HAP-1 (cell line): ENCODE measurements at regions not wholly inside any gene's neighbourhood (a gene's known extent, or its start where the extent isn't known, plus 50 kb on each side); places are given as distances from the start of the nearest gene placed in this dataset.

Experiments used
- DNase-seq, 2 experiments: peaks; one replicate each; pipeline ENCODE4 v3.0.0-alpha.2; 2016 to 2020; ENCODE audit warnings: low spot score in 2 of 2
- H3K27me3 ChIP-seq: fragments of 250-450 bp; sonication (Bioruptor Pico); 2 replicates; pipeline ENCODE4 v1.5.1; 2020; ENCODE audit warnings: low read depth, mild to moderate bottlenecking, moderate library complexity
- H3K36me3 ChIP-seq: fragments of 250-450 bp; sonication (Bioruptor Pico); replicated peaks from 2 replicates; pipeline ENCODE4 v1.5.1; 2020; ENCODE audit warnings: mild to moderate bottlenecking
- H3K4me1 ChIP-seq: fragments of 250-450 bp; sonication (Bioruptor Pico); 2 replicates; pipeline ENCODE4 v1.5.1; 2020; ENCODE audit warnings: mild to moderate bottlenecking
- H3K4me3 ChIP-seq: fragments of 250-450 bp; sonication (Bioruptor Pico); 2 replicates; pipeline ENCODE4 v1.5.1; 2020; ENCODE audit warnings: mild to moderate bottlenecking, moderate library complexity
- H3K9me3 ChIP-seq: fragments of 250-450 bp; sonication (Bioruptor Pico); 2 replicates; pipeline ENCODE4 v1.5.1; 2020; ENCODE audit warnings: mild to moderate bottlenecking, moderate library complexity
- in situ Hi-C: fragments of 300-500 bp; cut with MboI; formaldehyde crosslinking; loops from 3 replicates; pipeline ENCODE4 v1.14.3; 2020; ENCODE audit warnings: low sequenced_read_pairs, inconsistent platforms, mixed read lengths

- in situ Hi-C loops: no loop called here
Measured at GRCh38 chr11:119522609-119523008, 99.6 kb upstream of the THY1 start.

GRCh38 chr11:119521551-119521950, 98.6 kb upstream of the THY1 start:
- in situ Hi-C loops: no loop called here
- H3K4me1 ChIP-seq: no peaks in the 10 kb centered on the region
- no peak overlapping the region for H3K4me3 ChIP-seq
- no peaks in the 10 kb centered on the region for H3K9me3 ChIP-seq
- H3K27me3 ChIP-seq: no peaks in the 10 kb centered on the region
- no peak for DNase-seq
- no peaks in the 10 kb centered on the region for H3K36me3 ChIP-seq

More at GRCh38 chr11:119522609-119523008, 99.6 kb upstream of the THY1 start:
- no peaks in the 10 kb centered on the region for H3K4me1 ChIP-seq
- H3K9me3 ChIP-seq: no peaks in the 10 kb centered on the region
- H3K27me3 ChIP-seq: no peaks in the 10 kb centered on the region
- DNase-seq: no peak
- H3K36me3 ChIP-seq: no peaks in the 10 kb centered on the region
- no peak overlapping the region for H3K4me3 ChIP-seq

DNA sequence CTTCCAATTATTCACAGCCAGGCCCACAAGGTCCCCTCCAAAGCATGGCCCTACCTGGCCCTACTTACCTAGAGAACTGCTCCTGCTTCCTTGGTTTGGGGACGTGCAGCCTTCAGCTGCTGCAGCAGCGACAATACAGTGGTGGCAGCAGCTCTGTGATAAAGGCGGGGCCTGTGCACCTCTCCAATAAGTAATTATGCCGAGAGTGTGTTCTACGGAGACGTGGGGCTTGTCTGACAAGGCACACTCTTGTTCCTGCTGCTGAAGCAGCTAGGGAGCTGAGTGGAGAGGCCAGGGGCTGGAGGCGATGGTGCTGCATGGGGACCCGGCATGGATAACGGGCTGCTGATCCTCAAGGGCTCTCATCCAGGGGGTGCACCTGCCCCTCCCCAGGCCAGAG, 98.0 kb upstream of the THY1 start:
- no peak for DNase-seq
- Histone ChIP-seq H3K4me3 (no peak overlapping the region), H3K4me1 (no peaks in the 10 kb centered on the region), H3K27me3 (no peaks in the 10 kb centered on the region; the same call in 1 of the 2 replicates), H3K36me3 (no peaks in the 10 kb centered on the region), H3K9me3 (no peaks in the 10 kb centered on the region)
- in situ Hi-C loops: no loop called here

GRCh38 chr11:119520400-119520799, 97.4 kb upstream of the THY1 start:
- DNase-seq: no peak
- H3K4me3 ChIP-seq: no peak overlapping the region
- H3K4me1 ChIP-seq: no peaks in the 10 kb centered on the region
- H3K9me3 ChIP-seq: no peaks in the 10 kb centered on the region
- H3K27me3 ChIP-seq: no peaks in the 10 kb centered on the region; the same call in 1 of the 2 replicates
- in situ Hi-C loops: no loop called here
- H3K36me3 ChIP-seq: no peaks in the 10 kb centered on the region

- H3K9me3 ChIP-seq: no peaks in the 10 kb centered on the region
- H3K4me3 ChIP-seq: no peak overlapping the region
- DNase-seq: no peak
- in situ Hi-C loops: no loop called here
- H3K27me3 ChIP-seq: no peaks in the 10 kb centered on the region; the same call in none of the 2 replicates
- H3K36me3 ChIP-seq: no peaks in the 10 kb centered on the region
- H3K4me1 ChIP-seq: no peaks in the 10 kb centered on the region
Measured at GRCh38 chr11:119519796-119520195, 96.8 kb upstream of the THY1 start.

- H3K27me3 ChIP-seq: peaks cover 2% of the 10 kb centered on the region
- no peaks in the 10 kb centered on the region for H3K4me1 ChIP-seq
- in situ Hi-C loops: no loop called here
- H3K9me3 ChIP-seq: no peaks in the 10 kb centered on the region
- peak in 1 of 2 experiments; percentile 66 for DNase-seq
- no peaks in the 10 kb centered on the region for H3K36me3 ChIP-seq
- H3K4me3 ChIP-seq: no peak overlapping the region
Measured at GRCh38 chr11:119518746-119519730, 96.1 kb upstream of the THY1 start.

- H3K27me3 ChIP-seq: peaks cover 5% of the 10 kb centered on the region
- H3K4me1 ChIP-seq: no peaks in the 10 kb centered on the region
- H3K9me3 ChIP-seq: no peaks in the 10 kb centered on the region
- H3K36me3 ChIP-seq: no peaks in the 10 kb centered on the region
- in situ Hi-C loops: no loop called here
- H3K4me3 ChIP-seq: no peak overlapping the region
- no peak for DNase-seq
Measured at GRCh38 chr11:119515771-119516400, 92.9 kb upstream of the THY1 start.

DNA sequence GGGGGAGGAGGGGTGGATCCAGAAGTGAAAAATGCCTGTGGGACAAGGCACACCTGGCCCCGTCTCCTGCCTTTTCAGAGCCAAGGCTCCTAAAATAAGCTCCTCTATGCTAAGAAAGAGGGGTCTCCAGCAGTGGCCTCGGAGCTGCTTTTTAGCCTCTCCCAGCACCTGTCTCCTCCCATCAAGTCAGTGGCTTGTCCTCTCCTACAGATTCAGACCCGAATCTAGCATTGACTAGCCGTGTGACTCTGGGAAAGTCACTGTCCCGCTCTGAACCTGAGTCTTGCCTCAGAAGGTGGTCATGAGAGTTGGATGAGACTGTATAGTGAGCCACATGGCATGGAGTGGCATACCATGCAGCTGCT, 90.8 kb upstream of the THY1 start:
- Histone ChIP-seq H3K36me3 (no peaks in the 10 kb centered on the region), H3K4me1 (no peaks in the 10 kb centered on the region), H3K9me3 (no peaks in the 10 kb centered on the region), H3K27me3 (peaks cover 5% of the 10 kb centered on the region), H3K4me3 (no peak overlapping the region)
- DNase-seq: no peak
- in situ Hi-C loops: no loop called here

GRCh38 chr11:119513131-119513805, 90.3 kb upstream of the THY1 start:
- Histone ChIP-seq H3K4me1 (no peaks in the 10 kb centered on the region), H3K4me3 (no peak overlapping the region), H3K27me3 (peaks cover 5% of the 10 kb centered on the region), H3K9me3 (no peaks in the 10 kb centered on the region), H3K36me3 (no peaks in the 10 kb centered on the region)
- no peak for DNase-seq
- in situ Hi-C loops: no loop called here

DNA sequence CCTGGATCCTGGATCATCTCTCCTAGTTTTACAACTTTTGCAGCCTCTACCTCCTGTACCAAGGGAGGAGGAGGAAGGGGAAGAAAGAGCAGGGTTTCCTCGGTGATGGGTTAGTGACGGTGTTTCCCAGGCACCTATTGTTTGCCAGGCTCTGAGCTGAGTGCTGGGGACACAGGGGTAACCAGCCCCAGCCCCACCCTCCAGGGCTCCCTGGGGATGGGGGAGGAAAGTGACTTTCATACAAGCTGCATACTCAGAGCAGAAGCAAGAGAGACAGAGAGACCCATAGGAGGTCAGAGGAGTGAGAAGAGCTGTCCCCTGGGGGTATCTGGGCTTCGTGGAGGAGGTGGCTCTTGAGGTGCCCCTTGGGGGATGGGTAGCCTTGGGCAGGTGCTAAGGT, 89.4 kb upstream of the THY1 start:
- H3K4me1 ChIP-seq: no peaks in the 10 kb centered on the region
- no peak overlapping the region for H3K4me3 ChIP-seq
- no peaks in the 10 kb centered on the region for H3K9me3 ChIP-seq
- H3K27me3 ChIP-seq: peaks cover 5% of the 10 kb centered on the region
- in situ Hi-C loops: no loop called here
- DNase-seq: no peak
- no peaks in the 10 kb centered on the region for H3K36me3 ChIP-seq

- peaks cover 5% of the 10 kb centered on the region for H3K27me3 ChIP-seq
- in situ Hi-C loops: no loop called here
Measured at GRCh38 chr11:119511614-119512306, 88.8 kb upstream of the THY1 start.

DNA sequence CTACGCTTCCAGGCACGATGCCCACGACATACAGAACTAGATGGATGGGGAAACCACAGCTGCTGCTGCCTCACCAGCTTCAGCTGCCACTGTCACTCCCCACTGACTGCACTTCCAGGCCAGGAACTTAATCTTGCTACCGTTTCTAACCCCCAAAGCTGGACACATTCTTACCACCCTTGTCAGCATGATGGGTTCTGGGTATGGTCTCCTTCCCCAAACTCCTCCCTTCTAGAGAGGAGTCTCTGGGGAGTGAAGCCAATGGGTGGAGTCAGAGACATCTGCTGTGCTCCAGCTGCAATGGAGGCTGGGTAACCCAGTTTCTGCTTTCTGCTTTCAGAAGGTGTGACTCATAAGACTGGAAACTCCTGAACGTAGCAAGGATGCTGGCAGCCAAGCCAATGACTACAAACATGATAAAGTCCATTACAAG, 87.0 kb upstream of the THY1 start:
- Histone ChIP-seq H3K4me3 (no peak overlapping the region), H3K9me3 (no peaks in the 10 kb centered on the region), H3K27me3 (peaks cover 5% of the 10 kb centered on the region), H3K36me3 (no peaks in the 10 kb centered on the region), H3K4me1 (no peaks in the 10 kb centered on the region)
- in situ Hi-C loops: no loop called here
- no peak for DNase-seq

More at GRCh38 chr11:119511614-119512306, 88.8 kb upstream of the THY1 start:
- DNase-seq: no peak
- no peaks in the 10 kb centered on the region for H3K4me1 ChIP-seq
- H3K9me3 ChIP-seq: no peaks in the 10 kb centered on the region
- no peak overlapping the region for H3K4me3 ChIP-seq
- no peaks in the 10 kb centered on the region for H3K36me3 ChIP-seq

DNA sequence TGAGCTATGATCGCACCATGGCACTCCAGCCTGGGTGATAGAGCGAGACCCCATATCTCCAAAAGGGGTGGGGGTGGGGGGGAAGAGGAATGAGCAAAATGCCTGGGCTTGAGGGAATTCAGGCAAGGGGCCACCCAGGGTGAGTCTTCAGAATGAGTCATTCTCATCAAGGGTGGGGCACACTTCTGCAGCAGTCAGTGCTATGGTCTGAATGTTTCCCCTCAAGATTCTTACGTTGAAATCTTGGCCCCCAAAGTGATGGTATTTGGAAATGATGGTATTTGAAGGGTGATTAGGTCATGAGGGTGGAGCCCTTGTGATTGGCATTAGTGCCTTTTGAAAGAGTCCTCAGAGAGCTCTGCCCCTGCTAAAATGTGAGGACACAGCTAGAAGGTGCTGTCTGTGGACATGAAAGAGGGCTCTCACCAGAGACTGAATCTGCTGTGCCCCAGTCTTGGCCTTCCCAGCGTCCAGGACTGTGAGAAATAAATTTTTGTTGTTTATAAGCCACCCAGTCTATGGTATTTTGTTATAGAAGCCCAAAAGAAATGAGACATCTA, 86.4 kb upstream of the THY1 start:
- no peaks in the 10 kb centered on the region for H3K4me1 ChIP-seq

More for the DNA sequence above, 86.4 kb upstream of the THY1 start:
- H3K27me3 ChIP-seq: peaks cover 5% of the 10 kb centered on the region
- H3K36me3 ChIP-seq: no peaks in the 10 kb centered on the region
- H3K9me3 ChIP-seq: no peaks in the 10 kb centered on the region
- DNase-seq: no peak
- in situ Hi-C loops: no loop called here
- H3K4me3 ChIP-seq: no peak overlapping the region
